ENCODE measurements at regions not wholly inside any gene's neighbourhood (a gene's known extent, or its start where the extent isn't known, plus 50 kb on each side); places are given as distances from the start of the nearest gene placed in this dataset.
"Not testable (repeated sequence)": the region's sequence is repeated elsewhere in the genome, so short reads cannot be mapped to it uniquely, and the experiment has no call there.

DNA sequence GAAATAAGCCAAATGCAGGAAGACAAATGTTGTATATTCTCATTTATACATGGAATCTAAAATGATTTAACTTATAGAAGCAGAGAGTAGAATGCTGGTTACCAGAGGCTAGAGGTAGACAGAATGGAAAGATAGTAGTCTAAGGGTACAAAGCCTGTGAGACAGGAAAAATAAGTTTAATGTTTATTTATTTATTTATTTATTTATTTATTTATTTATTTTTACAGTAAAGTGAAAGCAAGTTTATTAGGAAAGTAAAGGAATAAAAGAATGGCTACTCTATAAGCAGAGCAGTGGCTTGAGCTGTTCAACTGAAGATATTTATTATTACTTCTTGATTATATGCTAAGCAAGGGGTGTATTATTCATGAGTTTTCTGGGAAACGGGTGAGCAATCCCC is 203.2 kb downstream of the LAS1L start:
- no peak for DNase-seq

DNA sequence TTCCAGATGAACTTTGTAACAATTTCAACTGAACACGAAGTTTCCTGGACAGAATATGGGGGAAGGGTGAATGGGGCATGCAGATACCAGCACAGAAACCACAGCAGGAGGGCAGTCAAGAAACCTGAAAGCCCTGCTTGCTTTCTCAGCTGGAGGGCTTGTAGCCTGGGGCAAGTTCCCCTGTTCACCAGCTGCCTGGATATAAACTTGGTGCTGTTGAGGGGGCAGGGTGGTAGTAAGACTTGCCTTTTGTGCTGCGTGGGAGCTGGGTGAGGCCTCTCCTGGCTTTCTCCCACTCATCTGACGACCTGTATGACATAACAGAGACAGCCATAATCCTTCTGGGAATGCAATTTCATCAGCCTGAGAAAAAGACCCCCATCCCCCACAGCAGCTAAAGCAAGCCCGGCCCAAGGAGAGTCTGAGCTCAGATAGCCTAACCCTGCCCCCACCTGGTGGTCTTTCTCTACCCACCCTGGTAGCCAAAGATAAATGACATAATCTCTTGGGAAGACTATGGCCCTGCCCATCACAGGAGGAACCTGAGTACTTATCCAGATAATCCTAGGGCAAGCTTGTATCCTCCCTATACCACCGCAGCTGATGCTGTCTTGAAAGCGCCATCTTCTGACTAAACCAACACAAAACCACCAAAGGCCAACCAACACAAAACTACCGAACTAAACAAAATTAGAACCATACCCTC is 234.3 kb downstream of the LAS1L start:
- DNase-seq, result no peak

DNA sequence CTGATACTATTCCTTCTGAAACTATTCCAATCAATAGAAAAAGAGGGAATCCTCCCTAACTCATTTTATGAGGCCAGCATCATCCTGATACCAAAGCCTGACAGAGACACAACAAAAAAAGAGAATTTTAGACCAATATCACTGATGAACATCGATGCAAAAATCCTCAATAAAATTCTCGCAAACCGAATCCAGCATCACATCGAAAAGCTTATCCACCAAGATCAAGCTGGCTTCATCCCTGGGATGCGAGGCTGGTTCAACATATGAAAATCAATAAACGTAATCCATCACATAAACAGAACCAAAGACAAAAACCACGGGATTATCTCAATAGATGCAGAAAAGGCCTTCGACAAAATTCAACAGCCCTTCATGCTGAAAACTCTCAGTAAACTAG is 251.7 kb downstream of the LAS1L start:
- not testable (repeated sequence) for DNase-seq

DNA sequence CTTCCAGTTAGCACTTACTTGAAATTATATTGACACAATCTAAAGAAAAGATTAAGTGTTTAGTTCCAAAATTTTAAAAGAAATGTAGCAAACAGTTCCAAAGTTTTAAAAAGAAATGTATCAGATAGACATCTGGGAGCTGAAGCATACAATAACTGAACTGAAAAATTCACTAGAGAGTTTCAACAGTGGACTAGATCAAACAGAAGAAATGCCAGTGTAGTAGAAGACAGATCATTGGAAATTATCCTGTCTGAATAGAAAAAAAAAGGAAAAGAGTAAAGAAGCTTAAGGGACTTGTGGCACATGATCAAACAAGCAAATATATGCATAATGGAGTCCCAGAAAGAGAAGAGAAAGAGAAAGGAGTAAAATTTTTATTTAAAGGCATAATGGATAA is 261.4 kb downstream of the LAS1L start:
- no peak for DNase-seq

DNA sequence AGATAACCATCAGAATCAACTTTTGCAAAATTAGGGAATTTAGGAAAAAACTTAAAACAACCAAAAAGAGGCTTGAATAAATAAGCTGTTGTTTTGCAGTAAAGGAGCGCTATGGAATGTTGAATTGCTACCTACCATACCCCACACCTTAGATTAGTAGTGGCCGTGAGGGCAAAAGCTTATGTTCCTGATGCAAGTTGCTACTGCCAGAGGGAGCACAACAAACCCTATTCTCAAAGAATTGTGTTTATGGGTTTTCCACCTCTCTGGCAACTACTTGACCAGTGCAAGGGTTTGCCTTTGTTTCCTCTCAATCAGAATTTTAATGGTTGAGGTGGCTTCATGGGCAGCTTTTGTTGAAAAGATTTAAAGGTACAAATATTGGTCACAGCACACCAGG is 268.1 kb downstream of the LAS1L start:
- no peak for DNase-seq

DNA sequence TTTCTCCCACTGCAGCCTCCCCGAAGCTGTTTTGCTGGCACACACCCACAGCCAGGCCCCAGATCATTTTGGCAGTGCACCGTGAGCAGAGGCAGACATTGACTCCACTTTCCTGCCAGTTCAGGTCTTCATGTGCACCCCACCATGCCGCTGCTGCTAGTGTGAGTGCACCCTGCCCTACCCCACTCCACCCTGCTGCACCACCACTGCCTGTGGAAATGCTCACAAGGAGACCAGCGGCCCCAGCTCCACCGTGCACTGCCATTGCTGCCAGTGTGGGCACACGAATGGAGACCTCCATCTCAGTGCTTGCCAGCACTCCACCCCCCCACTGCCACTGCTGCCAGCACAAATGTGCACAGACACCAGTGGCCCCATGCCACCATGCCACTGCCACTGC is 277.6 kb upstream of the ZC4H2 start:
- no peak for DNase-seq

DNA sequence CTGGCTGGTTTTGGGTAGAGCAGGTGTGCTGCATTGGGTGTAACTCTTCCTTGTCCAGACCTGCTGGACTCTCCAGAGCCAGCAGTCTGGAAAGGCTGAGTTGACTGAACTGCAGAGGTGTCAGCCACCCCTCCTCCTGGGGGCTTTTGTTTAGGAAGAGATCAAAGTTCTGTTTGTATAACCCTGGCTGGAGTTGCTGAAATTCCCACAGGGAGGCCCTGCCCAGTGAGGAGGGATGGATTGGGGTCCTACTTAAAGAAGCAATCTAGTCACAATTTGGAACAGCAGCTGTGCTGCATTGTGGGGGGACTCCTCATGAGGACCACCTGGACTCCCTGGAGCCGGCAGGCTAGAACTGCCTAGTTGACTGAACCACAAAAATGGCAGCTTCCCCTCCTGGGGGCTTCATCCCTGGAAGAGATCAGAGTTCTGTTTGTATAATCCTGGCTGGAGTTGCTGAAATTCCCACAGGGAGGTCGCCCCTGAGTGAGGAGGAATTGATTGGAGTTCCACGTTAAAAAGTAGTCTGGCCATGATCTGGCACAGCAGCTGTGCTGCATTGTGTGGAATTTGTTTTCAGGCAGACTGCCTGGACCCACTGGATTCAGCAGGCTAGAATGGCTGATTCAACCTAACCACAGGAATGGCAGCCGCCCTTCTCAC is 264.9 kb upstream of the ZC4H2 start:
- no peak for DNase-seq

DNA sequence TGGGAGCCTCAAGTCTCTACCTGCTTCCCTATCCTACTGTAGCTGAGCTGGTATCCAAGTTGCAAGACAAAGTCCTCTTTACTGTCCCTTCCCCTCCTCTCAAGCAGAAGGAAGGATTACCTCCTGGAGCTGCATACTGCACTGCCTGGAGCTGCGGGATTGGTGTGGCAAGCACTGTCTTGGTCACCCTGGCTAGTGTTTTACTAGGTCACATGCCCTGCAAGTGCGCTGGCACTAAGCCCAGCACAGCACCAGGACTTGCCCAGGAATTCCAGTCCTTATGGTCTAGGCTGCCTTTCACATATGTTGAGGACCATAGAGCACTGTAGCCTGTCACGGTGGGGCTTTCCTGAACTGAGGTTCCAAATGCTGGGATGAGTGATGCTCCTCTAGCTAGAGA is 227.3 kb upstream of the ZC4H2 start:
- DNase-seq, result no peak

DNA sequence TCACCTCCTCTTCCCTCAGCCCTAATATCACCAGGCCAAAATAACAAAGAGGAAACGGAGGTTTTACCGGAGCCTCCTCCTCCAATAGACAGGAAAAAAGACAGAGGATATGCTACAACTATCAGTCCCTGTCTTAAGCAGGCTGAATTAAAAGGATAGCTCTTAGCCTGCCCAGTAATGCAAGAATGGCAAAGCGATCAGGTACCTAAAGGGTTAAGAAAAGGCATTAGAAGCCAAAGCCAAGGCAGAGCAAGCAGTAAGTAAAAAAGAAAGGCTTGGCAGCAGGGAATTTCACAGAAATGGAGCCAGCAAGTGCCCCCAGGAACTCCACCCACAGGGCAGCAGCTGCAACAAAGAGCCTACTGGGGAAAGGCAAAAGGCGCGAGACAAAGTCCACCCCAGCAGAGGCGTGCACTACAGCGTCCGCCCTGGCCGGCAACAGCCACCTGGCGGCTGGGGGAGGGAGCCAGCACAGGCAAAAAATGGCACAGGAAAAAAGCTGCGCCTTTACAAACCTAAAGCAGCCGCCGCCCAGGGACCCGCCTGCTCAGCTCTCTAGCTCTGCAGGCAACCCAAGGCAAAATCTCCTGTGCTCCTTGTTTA is 220.6 kb upstream of the ZC4H2 start:
- DNase-seq, result no peak

DNA sequence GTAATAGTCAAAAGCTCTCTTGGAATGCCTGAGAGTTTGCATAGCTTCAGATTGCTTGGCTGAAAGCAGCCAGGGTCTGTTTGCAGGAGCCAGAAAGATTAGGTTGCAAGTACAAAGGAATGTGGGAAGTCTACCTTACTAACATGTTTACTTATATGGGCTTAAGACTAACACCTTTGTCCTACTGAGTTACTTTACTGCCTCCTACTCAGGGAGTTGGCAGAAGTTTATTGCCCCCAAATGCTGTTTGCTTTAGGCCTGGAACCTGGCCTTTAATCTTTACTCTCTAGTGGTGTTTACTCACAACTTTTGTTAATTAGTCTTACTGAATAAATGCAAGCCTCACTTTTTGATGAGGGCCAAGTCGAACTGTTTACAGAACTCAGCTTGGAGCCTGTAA is 219.4 kb upstream of the ZC4H2 start:
- no peak for DNase-seq

DNA sequence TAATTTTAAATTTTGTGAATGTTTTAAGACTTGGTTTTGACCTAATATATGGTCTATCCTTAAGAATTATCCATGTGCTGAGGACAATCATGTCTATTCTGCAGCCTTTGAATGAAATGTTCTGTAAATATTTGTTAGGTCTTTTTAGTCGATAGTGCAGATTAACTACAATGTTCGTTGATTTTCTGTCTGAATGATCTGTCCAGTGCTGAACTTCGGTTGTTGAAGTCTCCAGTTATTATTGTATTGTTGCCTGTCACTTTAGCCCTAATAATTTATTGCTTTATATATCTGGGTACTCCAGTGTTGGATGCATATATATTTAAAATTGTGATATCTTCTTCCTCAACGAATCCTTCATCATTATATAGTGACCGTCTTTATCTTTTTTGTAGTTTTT is 218.3 kb upstream of the ZC4H2 start:
- DNase-seq, result no peak

DNA sequence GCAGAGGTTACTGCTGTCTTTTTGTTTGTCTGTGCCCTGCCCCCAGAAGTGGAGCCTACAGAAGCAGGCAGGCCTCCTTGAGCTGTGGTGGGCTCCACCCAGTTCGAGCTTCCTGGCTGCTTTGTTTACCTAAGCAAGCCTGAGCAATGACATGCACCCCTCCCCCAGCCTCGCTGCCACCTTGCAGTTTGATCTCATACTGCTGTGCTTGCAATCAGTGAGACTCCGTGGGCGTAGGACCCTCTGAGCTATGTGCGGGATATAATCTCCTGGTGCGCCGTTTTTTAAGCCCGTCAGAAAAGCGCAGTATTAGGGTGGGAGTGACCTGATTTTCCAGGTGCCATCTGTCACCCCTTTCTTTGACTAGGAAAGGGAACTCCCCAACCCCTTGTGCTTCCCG is 187.1 kb upstream of the ZC4H2 start:
- DNase-seq, result not testable (repeated sequence)

DNA sequence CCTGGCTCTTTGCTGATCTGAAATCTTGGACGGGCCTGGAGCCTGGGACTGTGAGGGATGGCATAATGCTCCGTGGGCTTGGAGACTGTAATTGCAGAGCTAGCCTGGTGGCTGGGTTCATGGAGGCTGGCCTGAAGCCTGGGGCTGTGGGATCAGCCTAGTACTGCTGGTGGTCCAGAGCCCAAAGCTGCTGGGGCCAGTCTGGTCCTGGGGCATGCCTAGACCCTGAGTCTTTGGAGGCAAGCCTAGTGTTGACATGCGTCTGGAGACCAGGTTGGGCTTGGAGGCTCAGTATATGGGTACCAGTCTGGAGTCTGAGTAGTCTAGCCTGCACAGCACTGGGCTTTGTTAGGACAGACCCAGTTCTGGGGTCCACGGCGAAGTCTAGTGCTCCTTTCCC is 172.0 kb upstream of the ZC4H2 start:
- no peak for DNase-seq

DNA sequence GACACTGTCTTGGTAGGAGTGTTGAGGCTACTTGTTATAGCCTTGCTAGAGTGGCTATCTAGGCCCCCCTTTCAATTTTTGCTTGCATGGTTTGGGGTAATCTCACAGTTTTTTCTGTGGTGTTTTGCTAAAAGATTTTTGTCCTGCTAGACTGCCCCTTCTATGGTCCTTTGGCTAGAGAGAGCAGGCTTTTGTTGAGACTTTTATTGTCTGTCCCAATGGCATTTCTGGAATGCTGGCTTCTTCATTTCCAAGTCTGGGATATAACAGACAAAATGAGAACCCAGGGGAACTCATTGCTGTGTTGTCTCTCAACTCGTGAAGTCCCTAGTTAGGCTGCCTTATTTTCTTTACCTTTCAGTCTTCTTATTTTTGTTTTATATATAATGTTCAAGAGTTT is 160.2 kb upstream of the ZC4H2 start:
- no peak for DNase-seq

DNA sequence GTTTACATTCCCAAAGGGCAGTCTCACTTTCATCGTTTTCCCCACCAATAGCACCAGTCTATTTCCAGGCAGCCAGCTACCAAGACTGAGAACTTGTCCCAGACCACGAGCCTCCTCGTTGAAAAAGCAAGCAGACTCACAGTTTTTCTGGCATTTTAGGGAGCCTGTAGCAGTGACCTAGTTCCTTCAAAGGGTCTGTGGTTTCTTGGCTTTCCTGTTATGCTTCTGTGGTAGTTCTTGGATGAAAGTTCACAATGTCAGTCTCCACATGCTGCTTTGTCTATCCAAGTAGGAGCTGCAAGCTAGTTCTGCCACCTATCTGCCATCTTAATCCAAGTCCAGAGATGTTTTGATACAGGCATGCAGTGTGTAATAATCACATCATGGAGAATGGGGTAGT is 151.6 kb upstream of the ZC4H2 start:
- DNase-seq, result no peak

DNA sequence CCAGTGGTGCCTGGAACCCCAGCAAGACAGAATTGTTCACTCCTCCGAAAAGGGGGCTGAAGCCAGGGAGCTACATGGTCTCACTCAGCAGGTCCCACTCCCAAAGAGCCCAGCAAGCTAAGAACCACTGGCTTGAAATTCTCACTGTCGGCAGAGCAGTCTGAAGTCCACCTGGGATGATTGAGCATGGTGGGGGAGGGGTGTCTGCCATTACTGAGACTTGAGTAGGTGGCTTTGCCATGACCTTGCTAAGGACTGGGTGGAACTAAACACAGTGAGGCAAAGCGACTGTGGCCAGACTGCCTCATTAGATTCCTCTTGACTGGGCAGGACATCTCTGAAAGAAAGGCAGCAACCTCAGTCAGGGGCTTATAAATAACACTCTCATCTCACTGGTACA is 122.6 kb upstream of the ZC4H2 start:
- no peak for DNase-seq

DNA sequence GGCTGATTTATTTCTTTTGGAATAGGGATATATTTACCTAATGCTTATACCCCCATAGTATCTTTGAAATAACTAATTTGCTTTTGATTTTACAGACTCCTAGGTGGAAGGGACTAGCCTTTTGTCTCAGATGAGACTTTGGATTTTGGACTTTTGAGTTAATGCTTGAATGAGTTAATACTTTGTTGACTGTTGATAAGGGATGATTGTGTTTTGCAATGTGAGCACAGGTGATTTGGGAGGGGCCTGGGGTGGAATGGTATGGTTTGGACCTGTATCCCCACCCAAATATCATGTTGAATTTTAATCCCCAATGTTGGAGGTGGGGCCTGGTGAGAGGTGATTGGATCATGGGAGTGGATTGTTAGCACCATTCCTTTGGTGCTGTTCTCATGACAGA is 117.4 kb upstream of the ZC4H2 start:
- no peak for DNase-seq

DNA sequence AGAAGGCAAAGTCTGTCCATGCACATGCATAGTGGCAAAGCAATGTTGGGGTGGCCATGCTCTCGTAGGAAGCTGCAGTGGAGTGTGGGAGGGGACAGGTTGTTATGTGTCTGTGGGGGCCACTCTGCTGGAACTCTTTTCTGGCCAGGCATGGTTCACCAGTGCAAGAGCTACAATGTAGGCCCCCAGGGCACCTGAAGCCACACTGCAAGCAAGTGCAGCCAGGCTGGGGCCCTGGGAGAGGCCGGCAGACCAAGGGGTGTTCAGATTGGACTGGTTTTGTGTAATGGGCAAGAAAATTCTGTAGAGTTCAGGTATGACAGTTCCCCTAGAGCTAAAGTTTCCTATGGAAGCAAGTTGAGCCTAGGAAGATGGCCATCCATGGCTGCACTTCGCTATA is 97.0 kb upstream of the ZC4H2 start:
- DNase-seq, result no peak

DNA sequence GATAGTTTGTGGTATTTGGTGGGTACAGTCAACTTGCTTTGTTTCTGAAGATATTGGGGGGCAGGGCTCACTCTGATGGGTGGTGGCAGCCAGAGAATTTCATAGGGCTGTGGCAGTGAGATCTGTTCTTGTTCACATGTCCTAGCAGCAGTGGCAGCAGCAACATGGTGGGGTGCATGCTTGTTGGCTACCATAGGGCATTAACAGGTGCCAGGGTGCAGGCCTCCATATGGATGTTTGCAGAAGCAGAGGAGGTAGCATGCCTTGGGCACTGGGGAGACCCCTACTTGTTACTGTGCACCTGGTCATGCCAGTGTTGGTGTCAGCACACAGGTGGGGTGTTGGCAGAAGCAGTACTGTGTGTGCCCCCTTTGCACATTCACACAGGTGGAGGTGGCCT is 96.3 kb upstream of the ZC4H2 start:
- DNase-seq, result no peak

DNA sequence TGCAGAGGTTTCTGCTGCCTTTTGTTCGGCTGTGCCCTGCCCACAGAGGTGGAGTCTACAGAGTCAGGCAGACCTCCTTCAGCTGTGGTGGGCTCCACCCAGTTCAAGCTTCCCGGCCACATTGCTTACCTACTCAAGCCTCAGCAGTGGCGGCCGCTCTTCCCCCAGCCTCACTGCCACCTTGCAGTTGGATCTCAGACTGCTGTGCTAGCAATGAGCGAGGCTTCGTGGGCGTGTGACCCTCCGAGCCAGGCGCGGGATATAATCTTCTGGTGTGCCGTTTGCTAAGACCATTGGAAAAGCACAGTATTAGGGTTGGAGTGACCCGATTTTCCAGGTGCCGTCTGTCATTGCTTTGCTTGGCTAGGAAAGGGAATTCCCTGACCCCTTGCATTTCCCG is 82.4 kb upstream of the ZC4H2 start:
- DNase-seq, result not testable (repeated sequence)

DNA sequence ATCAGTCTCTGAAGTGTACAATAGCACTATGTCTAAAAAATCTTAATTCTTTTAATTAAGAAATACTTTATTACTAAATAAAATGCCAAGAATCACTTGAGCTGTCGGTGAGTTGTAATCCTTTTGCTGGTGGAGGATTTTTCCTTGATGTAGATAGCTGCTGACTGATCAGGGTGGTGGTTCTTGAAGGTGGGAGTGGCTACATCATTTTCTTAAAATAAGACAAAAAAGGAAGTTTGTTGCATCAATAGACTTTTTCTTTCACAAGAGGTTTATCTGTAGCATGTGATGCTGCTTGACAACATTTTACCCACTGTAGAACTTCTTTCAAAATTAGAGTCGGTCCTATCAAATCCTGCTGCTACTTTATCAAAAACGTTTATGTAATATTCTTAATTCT is 68.8 kb upstream of the ZC4H2 start:
- no peak for DNase-seq

DNA sequence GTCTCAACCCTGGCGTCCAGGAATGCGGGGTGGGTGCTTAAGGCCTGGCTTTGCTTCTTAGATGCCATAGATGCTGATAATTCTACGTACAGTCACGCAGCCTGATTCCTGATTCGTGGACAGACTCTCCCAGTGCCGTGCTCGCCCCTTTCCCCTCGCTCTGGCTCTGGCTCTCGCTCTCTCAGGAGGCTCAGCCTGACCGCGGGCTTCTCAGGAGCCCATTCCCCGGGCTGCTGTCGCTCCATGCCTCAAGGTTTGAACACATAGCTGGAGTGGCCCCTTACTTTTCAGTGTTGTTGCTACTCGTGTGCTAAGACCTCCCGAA is 59.2 kb upstream of the ZC4H2 start:
- no peak for DNase-seq

DNA sequence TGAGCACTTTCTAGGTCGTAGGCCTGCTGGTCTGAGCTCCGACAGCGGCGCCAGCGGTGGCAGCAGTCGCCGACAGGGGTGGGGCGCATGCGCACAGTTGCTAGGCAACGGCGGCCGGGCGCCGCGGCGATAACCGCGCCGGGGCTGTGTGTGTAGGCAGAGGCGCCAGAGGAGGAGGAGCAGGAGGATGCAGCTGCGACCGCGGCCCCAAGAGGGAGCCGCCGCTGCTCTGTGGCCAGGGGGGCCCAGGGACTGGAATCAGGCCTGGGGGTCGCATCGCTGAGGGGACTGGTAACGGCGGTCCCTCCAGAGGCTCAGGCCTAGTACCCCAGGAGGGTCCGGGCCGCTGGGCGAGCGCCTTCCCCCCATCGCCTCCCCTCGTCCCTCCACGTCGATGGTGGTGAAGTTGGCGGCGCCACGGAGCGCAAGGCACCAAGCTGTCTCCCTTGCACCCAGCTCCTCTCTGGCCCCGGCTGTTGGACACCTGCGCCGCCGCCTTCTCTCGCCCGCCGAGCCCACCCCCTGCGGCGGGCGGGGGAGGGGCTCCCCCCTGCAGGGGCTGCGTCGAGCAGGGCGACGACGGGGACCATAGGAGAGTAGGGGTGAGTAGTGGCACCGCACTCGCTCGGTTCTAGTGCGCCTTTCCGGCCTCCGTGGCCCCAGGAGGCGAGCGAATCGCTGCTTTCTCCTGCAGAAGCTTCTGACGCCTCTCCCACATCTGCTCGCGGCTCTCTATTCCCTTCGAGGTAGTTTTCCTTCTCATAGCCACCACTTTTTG is 58.6 kb upstream of the ZC4H2 start, which contains the start of gene ZC3H12B:
Gene ZC3H12B, plus strand, starts transcription at position 159 of the 778 bp plus-strand sequence.
- DNase-seq, result peak; percentile 72

DNA sequence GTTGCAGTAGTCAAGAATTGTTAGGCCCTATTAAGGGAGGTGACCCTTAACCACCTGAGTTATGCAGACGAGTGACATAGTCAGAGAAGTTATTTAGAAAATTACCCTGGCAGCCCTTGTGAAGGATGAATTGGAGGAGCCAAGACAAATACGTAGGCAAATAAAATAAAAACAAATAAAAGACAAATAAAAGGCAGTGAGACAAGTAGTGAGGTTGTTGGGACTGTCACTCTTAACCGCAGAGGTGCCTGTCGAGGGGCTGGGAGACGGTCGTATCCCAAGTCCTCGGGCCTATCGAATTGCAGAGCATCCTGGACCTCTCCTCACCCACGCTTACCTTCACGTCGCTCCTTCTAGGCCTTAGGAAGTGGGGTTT is 58.0 kb upstream of the ZC4H2 start:
- no peak for DNase-seq
